ENCODE measurements at regions not wholly inside any gene's neighbourhood (a gene's known extent, or its start where the extent isn't known, plus 50 kb on each side); places are given as distances from the start of the nearest gene placed in this dataset.
"Not testable (repeated sequence)": the region's sequence is repeated elsewhere in the genome, so short reads cannot be mapped to it uniquely, and the experiment has no call there.

- H3K4me3 Mint-ChIP-seq (ENCODE audit: unreplicated experiment); H3K9me3 Mint-ChIP-seq (ENCODE audit: unreplicated experiment); POLR2A ChIA-PET; H3K36me3 Mint-ChIP-seq (ENCODE audit: insufficient read depth, unreplicated experiment); H3K27ac Mint-ChIP-seq (ENCODE audit: low read depth, unreplicated experiment); H3K27me3 Mint-ChIP-seq (ENCODE audit: insufficient read depth, unreplicated experiment); DNase-seq (ENCODE audit: unreplicated experiment); CTCF ChIA-PET; intact Hi-C loops (cut with micrococcal nuclease); H3K4me1 Mint-ChIP-seq (ENCODE audit: insufficient read depth, unreplicated experiment); BruUV-seq (replicated peaks): not testable (repeated sequence)
Measured at GRCh38 chrY:11214851-11215250, 1486.2 kb upstream of the USP9Y start.

Measured in MCF 10A (cell line).